ENCODE measurements at regions not wholly inside any gene's neighbourhood (a gene's known extent, or its start where the extent isn't known, plus 50 kb on each side); places are given as distances from the start of the nearest gene placed in this dataset.

DNA sequence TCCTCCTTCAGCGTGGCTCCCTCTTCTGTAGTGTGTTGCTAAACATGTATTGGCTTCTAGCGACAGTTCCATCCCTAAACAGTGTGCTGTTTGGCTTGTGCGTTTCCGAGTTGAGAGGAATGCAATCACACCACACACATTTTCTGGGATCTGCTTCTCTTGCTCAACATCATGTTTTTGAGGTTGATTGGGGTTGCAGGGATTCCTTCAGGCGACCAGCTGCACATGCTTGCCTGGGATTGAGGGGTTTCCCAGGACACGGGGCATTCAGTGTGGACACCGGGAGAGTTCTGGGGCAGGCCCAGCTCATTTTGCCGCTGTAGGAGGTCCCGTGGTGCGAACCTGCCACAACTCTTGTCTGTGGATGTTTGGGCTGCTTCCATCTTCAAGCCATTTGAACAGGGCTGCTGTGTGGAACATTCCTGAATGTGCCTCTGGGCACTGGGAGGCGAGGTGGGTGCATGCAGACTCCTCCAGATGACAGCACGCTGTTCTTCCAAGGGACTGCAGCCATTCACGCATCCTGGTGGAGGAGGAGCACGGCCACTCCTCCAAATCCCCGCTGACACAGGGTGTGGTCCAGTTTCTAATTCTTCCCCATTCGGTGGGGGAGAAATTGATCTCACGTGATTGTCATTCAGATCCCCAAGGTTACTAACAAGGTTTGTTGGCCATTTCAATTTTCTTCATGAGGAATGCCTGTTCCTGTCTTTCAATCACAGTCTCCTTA, 82.8 kb downstream of the PLXNA1 start:
- ATAC-seq = no peak
- H3K4me3 Mint-ChIP-seq = no peak overlapping the region

DNA sequence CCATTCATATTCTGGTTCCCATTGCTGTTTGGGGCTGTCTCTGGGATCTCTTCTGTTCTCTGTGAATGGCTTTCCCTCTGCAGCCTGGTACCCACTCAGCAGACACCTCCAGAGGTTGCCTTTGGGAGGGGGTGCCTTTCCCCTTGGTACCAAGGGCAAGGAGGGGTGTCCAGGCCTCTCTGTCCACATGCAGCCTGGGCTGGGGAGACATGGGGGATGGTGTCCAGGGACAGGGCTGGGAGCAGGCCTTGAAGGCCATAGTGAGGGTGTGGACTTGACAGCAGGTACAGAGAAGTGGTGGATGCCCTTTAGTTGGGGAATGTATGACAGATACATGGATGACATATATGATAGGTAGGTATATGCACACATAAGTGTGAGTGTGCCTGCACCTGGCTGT, 83.7 kb downstream of the PLXNA1 start:
- ChIA-PET POLR2A (no interaction called here), CTCF (no interaction called here)
- Mint-ChIP-seq H3K27me3 (peaks cover 9% of the 10 kb centered on the region), H3K9me3 (ENCODE audit: low read depth) (no peaks in the 10 kb centered on the region), H3K4me1 (no peaks in the 10 kb centered on the region), H3K27ac (no peak overlapping the region), H3K4me3 (no peak overlapping the region), H3K36me3 (ENCODE audit: low read depth) (no peaks in the 10 kb centered on the region)
- DNase-seq = no peak
- intact Hi-C loops (cut with DNase I, micrococcal nuclease) = no loop called here
- no peak for ATAC-seq

More for the DNA sequence above, 82.8 kb downstream of the PLXNA1 start:
- Mint-ChIP-seq H3K4me1 (no peaks in the 10 kb centered on the region), H3K9me3 (ENCODE audit: low read depth) (no peaks in the 10 kb centered on the region), H3K27ac (no peak overlapping the region), H3K27me3 (peaks cover 11% of the 10 kb centered on the region), H3K36me3 (ENCODE audit: low read depth) (no peaks in the 10 kb centered on the region)
- ChIA-PET POLR2A (no interaction called here), CTCF (no interaction called here)
- no peak for DNase-seq
- intact Hi-C loops (cut with DNase I, micrococcal nuclease) = no loop called here

DNA sequence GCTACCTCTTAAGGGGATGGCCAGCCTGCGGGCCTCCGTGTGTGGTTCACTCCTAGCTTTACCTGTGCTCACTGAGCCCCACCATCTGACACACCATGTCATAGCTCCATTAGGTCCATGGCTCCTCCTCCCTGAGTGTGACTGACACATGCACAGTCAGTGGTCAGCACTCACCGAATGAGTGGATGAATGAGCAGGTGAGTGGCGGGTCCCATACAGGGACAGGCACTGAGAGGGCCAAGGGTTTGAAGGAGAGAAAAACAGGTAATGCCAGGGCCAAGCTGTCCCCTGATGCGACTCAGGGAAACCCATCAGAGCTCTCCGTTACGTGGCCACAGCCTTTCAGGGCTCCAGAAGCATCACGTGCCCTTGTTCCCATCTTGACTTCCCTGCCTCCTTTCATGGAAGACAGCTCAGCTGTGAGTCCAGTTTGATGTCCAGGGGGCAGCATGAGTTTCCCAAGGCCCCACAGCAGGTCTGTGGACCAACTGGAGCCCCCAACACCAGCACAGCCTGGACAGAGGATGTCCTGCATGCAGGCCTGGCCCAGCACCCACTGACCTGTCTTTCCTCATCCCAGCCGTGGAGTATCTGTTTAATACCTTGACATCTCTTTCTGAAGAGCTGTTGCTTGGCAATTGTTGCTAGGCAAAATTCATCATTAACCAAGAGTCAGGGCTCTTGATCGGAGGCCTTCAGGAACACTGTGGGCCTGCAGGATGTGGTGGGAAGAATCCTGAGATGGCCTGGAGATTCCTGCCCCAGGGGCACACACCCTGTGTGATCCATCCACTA, 84.4 kb downstream of the PLXNA1 start:
- no peak for ATAC-seq
- Mint-ChIP-seq H3K9me3 (ENCODE audit: low read depth) (no peaks in the 10 kb centered on the region), H3K36me3 (ENCODE audit: low read depth) (no peaks in the 10 kb centered on the region), H3K27ac (no peak overlapping the region), H3K4me1 (no peaks in the 10 kb centered on the region), H3K27me3 (peaks cover 9% of the 10 kb centered on the region), H3K4me3 (no peak overlapping the region)
- intact Hi-C loops (cut with DNase I, micrococcal nuclease) = no loop called here
- DNase-seq = no peak
- ChIA-PET POLR2A (no interaction called here), CTCF (no interaction called here)

DNA sequence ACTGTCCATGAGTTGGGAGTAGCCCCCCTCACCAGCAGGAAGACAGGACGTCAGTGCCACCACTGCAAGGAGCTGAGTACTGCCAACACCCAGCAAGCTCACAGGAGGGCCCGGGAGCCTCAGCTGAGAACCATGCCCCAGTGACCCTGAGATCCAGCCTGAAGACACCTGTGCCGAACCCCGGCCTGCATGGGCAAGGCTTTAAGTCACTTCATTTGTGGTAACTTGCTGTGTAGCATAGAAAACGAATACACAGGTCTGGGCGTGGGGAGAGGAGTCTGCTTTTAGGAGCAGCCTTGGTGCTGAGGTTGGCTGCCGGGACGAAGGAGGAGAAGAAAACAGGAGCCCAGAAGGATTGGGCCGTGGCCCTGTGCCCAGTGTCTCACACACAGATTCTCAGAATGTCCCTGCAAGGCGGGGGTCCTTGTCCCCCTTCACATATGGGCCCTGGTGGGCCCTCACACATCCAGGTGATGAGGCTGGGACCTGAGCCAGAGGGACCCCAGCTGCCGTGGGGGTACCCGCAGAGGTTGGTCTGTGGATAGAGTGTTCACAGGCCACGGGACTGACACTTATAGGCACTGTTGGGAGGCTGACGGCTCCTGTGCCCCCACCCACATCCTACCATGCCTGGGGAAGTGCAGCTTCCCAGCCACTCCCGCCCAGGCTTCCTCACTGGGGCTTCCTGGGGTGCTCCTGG, 85.3 kb downstream of the PLXNA1 start:
- ChIA-PET POLR2A (no interaction called here), CTCF (interaction anchor here (0.7 kb wide), 1 partner anchor 218 kb away, joined by 3 read pairs; no protein-coding TSS in a partner anchor)
- Mint-ChIP-seq H3K36me3 (ENCODE audit: low read depth) (no peaks in the 10 kb centered on the region), H3K9me3 (ENCODE audit: low read depth) (no peaks in the 10 kb centered on the region), H3K27ac (no peak overlapping the region), H3K4me1 (no peaks in the 10 kb centered on the region), H3K27me3 (peaks cover 7% of the 10 kb centered on the region), H3K4me3 (no peak overlapping the region)
- ATAC-seq (no peak), DNase-seq (no peak)
- intact Hi-C loops (cut with DNase I, micrococcal nuclease) = no loop called here

DNA sequence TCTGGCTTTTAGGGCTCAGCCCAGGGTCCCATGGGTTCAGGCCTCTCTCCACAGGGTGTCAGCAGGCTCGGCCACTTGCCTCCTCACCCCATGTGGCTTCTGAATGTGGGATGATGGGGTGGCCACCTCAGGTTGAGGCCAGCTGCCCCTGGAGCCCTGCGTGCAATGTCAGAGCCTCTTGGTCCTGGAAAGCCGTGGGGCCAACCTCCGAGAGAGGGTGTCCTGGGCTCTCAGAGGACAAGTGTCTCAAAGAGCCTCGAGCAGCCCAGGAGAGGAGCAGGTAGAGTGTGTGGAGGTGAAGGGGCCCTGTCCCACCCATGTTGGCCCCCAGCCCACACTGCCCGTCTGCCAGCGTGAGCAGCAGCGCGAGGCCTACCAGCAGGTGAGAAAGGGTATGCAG, 86.0 kb downstream of the PLXNA1 start:
- DNase-seq (no peak), ATAC-seq (no peak)
- intact Hi-C loops (cut with DNase I, micrococcal nuclease) = no loop called here
- Mint-ChIP-seq H3K36me3 (ENCODE audit: low read depth) (no peaks in the 10 kb centered on the region), H3K27me3 (peaks cover 7% of the 10 kb centered on the region), H3K27ac (no peak overlapping the region), H3K4me1 (no peaks in the 10 kb centered on the region), H3K4me3 (no peak overlapping the region), H3K9me3 (ENCODE audit: low read depth) (no peaks in the 10 kb centered on the region)
- POLR2A ChIA-PET = no interaction called here
- CTCF ChIA-PET = no interaction called here

DNA sequence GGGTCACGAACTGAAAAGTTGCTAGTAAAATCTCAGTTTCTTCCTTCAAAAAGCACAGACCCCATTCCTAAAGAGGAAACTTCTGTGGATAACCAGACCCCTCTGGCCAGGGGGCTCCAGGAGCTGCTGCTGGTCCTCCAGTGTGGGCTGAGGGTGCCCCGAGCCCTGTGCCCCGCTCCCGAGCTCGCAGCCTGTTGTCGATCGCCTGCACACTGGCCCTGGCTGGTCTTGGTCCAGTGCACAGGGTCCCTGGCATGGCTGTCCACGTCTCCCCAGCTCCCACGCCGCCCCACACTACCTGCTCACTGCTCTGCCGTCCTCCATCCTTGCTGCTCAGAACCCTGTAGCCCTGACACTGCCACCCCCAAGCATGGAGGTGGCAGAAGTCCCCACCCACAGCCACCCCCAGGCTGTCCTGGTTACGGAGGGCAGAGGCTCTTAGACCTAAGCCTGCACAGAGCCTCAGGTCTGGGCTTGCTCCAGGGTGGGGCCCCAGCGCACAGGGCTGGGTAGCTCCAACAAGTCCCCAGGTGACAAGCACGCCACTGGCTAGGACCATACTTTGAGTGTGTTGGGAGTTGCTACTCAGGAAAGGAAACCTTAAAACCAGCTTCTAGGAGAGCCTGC, 87.0 kb downstream of the PLXNA1 start:
- Mint-ChIP-seq H3K4me3 (no peak overlapping the region), H3K9me3 (ENCODE audit: low read depth) (no peaks in the 10 kb centered on the region), H3K27me3 (peaks cover 7% of the 10 kb centered on the region), H3K4me1 (no peaks in the 10 kb centered on the region), H3K27ac (no peak overlapping the region), H3K36me3 (ENCODE audit: low read depth) (no peaks in the 10 kb centered on the region)
- DNase-seq (no peak), ATAC-seq (no peak)
- CTCF ChIA-PET = no interaction called here
- intact Hi-C loops (cut with DNase I, micrococcal nuclease) = no loop called here
- POLR2A ChIA-PET = no interaction called here

DNA sequence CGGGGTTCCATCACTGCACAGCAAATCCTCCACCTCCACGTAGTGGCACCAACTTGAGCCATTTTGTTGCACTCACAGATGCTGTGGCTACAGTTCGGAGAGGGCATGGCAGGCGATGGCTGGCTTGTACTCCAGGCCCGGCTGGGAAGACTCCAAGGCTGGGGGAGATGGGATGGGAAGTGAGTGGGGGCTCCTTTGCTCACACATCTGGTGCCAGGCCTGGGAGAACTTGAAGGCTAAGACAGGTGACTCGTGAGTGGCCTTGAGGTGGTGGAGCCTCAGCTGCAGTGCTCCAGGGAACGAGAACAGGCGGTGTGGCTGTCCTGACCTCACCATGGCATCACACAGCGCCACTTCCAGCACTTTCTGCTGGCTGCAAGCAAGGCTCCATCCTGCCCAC, 87.9 kb downstream of the PLXNA1 start:
- DNase-seq (no peak), ATAC-seq (no peak)
- intact Hi-C loops (cut with DNase I, micrococcal nuclease) = no loop called here
- POLR2A ChIA-PET = no interaction called here
- Mint-ChIP-seq H3K9me3 (ENCODE audit: low read depth) (no peaks in the 10 kb centered on the region), H3K36me3 (ENCODE audit: low read depth) (no peaks in the 10 kb centered on the region), H3K27ac (no peak overlapping the region), H3K4me3 (no peak overlapping the region), H3K27me3 (peaks cover 3% of the 10 kb centered on the region), H3K4me1 (peaks cover 7% of the 10 kb centered on the region)
- CTCF ChIA-PET = no interaction called here

DNA sequence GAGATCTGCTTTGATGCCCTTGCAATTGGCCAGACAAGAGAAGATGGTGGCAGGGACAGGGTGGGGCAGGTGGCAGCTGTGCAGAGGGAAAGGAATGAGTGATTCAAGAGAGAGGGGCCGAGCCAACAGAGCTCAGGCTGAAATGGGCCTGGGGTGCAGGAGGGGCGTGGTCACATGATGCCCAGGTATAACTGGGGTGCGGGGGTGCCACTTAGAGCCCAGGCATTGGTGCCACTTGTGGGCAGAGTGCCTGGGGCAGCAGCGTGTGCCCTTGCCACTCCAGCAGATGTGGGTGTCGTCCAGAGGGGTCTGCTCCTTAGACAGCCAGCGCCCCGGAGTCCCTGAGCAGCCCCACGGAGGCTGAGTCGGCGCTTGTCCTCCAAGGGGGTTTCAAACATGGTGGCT, 88.7 kb downstream of the PLXNA1 start:
- Mint-ChIP-seq H3K27ac (no peak overlapping the region), H3K36me3 (ENCODE audit: low read depth) (no peaks in the 10 kb centered on the region), H3K4me3 (no peak overlapping the region), H3K4me1 (peaks cover 7% of the 10 kb centered on the region), H3K9me3 (ENCODE audit: low read depth) (no peaks in the 10 kb centered on the region), H3K27me3 (peaks cover 3% of the 10 kb centered on the region)
- DNase-seq = no peak
- intact Hi-C loops (cut with DNase I, micrococcal nuclease) = no loop called here
- ChIA-PET POLR2A (no interaction called here), CTCF (no interaction called here)
- ATAC-seq = no peak

DNA sequence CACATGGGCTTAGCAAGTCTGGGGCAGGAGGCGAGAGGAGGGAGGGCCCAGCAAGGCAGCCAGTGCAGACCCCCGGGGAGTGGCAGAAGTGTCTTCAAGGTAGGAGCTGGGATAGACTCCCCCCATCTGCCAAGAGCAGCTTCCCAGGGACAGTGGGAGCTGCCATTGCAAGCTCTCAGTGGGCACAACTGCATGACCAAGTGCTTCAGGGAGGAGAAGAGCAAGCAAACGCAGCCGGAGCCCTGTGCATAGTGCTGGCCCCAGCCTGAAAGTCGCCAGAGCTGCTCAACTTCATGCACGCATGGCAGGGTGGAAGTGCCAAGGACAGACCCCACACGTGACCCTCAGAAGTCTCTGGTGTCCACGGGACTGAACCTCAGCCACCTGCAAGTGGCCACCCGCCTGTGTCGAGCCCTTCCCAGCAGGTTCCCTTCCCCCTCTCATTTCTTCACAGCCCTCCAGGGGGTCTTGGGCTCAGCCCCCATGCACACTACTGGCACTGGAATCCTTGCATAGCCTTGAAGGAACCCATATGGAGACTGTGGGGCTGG, 89.4 kb downstream of the PLXNA1 start:
- no peak overlapping the region for H3K27ac Mint-ChIP-seq
- ChIA-PET CTCF (interaction anchor here (0.8 kb wide), 1 partner anchor 457 kb away, joined by 4 read pairs; no protein-coding TSS in a partner anchor), POLR2A (no interaction called here)
- H3K4me1 Mint-ChIP-seq = peaks cover 7% of the 10 kb centered on the region
- intact Hi-C loops (cut with DNase I, micrococcal nuclease) = no loop called here
- no peaks in the 10 kb centered on the region for H3K9me3 Mint-ChIP-seq (ENCODE audit: low read depth)
- DNase-seq (no peak), ATAC-seq (no peak)
- H3K4me3 Mint-ChIP-seq = no peak overlapping the region
- no peaks in the 10 kb centered on the region for H3K27me3 Mint-ChIP-seq
- no peaks in the 10 kb centered on the region for H3K36me3 Mint-ChIP-seq (ENCODE audit: low read depth)

DNA sequence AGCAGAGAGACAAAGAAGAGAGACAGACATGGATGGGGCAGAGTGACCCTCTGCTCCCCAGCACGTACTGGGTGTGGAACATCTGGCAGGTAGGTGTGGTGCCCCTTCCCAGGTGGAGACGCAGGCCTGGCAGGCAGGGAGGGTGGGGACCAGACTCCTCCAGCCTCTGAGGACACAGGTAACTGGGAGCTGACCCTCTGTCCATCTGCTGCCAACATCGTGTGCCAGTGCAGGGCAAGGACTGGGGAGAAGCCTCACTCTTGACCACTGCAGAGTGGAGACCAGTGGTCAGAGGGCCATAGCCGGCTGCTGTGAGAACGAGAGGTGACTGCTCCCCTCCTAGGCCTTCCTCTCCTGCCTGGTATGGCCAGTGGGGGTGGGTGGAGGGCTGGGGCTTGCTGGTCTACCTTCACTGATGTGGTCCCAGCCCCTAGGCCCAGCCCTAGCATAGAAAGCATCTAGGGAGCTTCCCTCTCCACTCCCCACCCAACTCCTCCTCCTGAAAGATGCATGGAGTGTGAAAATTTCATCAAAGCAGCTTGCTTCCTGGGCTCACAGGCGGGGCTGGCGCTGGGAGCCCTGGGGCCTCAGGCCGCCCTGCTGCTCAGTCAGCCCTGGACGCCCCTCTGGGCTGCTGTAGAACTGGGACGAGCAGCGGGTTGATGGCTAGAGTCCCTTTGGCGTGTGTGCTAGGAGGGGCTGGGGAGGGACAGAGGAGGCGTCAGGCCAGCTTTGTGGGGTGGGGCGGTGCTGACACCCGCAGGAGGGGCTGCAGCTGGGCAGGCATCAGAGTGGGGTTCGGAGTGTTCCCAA, 90.3 kb downstream of the PLXNA1 start:
- no peak for DNase-seq
- Mint-ChIP-seq H3K4me3 (no peak overlapping the region), H3K27ac (no peak overlapping the region), H3K4me1 (peaks cover 7% of the 10 kb centered on the region), H3K9me3 (ENCODE audit: low read depth) (no peaks in the 10 kb centered on the region), H3K36me3 (ENCODE audit: low read depth) (no peaks in the 10 kb centered on the region), H3K27me3 (no peaks in the 10 kb centered on the region)
- ChIA-PET POLR2A (no interaction called here), CTCF (no interaction called here)
- intact Hi-C loops (cut with DNase I, micrococcal nuclease) = no loop called here
- no peak for ATAC-seq
